ENCODE measurements at regions not wholly inside any gene's neighbourhood (a gene's known extent, or its start where the extent isn't known, plus 50 kb on each side); places are given as distances from the start of the nearest gene placed in this dataset.
"Not testable (repeated sequence)": the region's sequence is repeated elsewhere in the genome, so short reads cannot be mapped to it uniquely, and the experiment has no call there.

DNA sequence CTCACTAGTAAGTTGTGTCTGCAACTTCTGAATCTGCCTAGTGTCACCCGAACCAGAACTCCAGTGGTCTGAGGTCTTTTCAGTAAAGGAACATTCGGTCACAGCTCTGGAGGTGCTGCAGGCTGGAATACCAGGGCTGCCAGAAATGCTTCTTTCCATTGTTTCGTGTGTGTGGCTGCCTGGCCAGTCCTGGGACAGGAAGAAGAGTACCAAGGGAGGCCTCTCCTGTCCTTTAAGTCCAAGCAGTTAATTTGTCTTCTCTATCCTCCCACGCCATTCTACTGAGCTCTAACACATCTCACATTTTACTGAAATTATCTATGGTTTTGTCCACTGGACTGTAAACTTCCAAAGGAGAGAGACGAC, 196.0 kb downstream of the LNPK start:
- no peak overlapping the region for H3K27ac ChIP-seq (ENCODE audit: low read depth, low read length)
- POLR2A ChIA-PET: no interaction called here
- no peak for TF ChIP-seq CTCF (IDR thresholded peaks at IDR 0.05; ENCODE audit: low read depth, low read length)
- no peak overlapping the region for H3K4me3 ChIP-seq (ENCODE audit: low read depth, low read length)
- CTCF ChIA-PET: interaction anchor here (0.7 kb wide), 1 partner anchor 846 kb away, joined by 3 read pairs; no protein-coding TSS in a partner anchor
- peaks cover 3% of the 10 kb centered on the region for H3K27me3 ChIP-seq (ENCODE audit: control insufficient read depth, insufficient read depth, low read length)
- no peak for DNase-seq (ENCODE audit: low read depth, low spot score)
- no peaks in the 10 kb centered on the region for H3K9me3 ChIP-seq (ENCODE audit: control insufficient read depth, insufficient read depth, low read length)

- POLR2A ChIA-PET: no interaction called here
- TF ChIP-seq CTCF (IDR thresholded peaks at IDR 0.05; ENCODE audit: low read depth, low read length): no peak
Measured at GRCh38 chr2:175805442-175806124, 196.5 kb downstream of the LNPK start.

GRCh38 chr2:175804122-175804521, 197.9 kb downstream of the LNPK start:
- CTCF ChIA-PET: no interaction called here
- peaks cover 3% of the 10 kb centered on the region for H3K27me3 ChIP-seq (ENCODE audit: control insufficient read depth, insufficient read depth, low read length)
- no peak overlapping the region for H3K4me3 ChIP-seq (ENCODE audit: low read depth, low read length)
- no peak for TF ChIP-seq CTCF (IDR thresholded peaks at IDR 0.05; ENCODE audit: low read depth, low read length)
- no peak for DNase-seq (ENCODE audit: low read depth, low spot score)
- POLR2A ChIA-PET: no interaction called here
- no peaks in the 10 kb centered on the region for H3K9me3 ChIP-seq (ENCODE audit: control insufficient read depth, insufficient read depth, low read length)
- H3K27ac ChIP-seq (ENCODE audit: low read depth, low read length): no peak overlapping the region

More at GRCh38 chr2:175805442-175806124, 196.5 kb downstream of the LNPK start:
- H3K4me3 ChIP-seq (ENCODE audit: low read depth, low read length): no peak overlapping the region
- no peak overlapping the region for H3K27ac ChIP-seq (ENCODE audit: low read depth, low read length)
- peaks cover 3% of the 10 kb centered on the region for H3K27me3 ChIP-seq (ENCODE audit: control insufficient read depth, insufficient read depth, low read length)
- no peak for DNase-seq (ENCODE audit: low read depth, low spot score)
- no peaks in the 10 kb centered on the region for H3K9me3 ChIP-seq (ENCODE audit: control insufficient read depth, insufficient read depth, low read length)
- CTCF ChIA-PET: no interaction called here

DNA sequence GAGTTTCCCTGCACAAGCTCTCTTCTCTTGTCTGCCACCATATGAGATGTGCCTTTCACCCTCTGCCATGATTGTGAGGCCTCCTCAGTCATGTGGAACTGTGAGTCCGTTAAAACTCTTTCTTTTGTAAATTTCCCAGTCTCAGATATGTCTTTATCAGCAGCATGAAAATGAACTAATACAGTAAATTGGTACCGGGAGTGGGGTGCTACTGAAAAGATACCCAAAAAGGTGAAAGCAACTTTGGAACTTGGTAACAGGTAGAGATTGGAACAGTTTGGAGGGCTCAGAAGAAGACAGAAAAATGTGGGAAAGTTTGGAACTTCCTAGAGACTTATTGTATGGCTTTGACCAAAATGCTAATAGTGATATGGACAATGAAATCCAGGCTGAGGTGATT, 205.6 kb downstream of the LNPK start:
- DNase-seq (ENCODE audit: low read depth, low spot score); H3K27ac ChIP-seq (ENCODE audit: low read depth, low read length); H3K27me3 ChIP-seq (ENCODE audit: control insufficient read depth, insufficient read depth, low read length); CTCF ChIA-PET; H3K4me3 ChIP-seq (ENCODE audit: low read depth, low read length); H3K9me3 ChIP-seq (ENCODE audit: control insufficient read depth, insufficient read depth, low read length); POLR2A ChIA-PET: not testable (repeated sequence)

GRCh38 chr2:175793648-175794047, 208.4 kb downstream of the LNPK start:
- TF ChIP-seq CTCF (IDR thresholded peaks at IDR 0.05; ENCODE audit: low read depth, low read length): no peak
- CTCF ChIA-PET: no interaction called here
- H3K9me3 ChIP-seq (ENCODE audit: control insufficient read depth, insufficient read depth, low read length): no peaks in the 10 kb centered on the region
- no peak for DNase-seq (ENCODE audit: low read depth, low spot score)
- H3K4me3 ChIP-seq (ENCODE audit: low read depth, low read length): no peak overlapping the region
- POLR2A ChIA-PET: no interaction called here
- H3K27me3 ChIP-seq (ENCODE audit: control insufficient read depth, insufficient read depth, low read length): peaks cover 3% of the 10 kb centered on the region
- no peak overlapping the region for H3K27ac ChIP-seq (ENCODE audit: low read depth, low read length)
